GM19238 (cell line): ENCODE measurements at regions not wholly inside any gene's neighbourhood (a gene's known extent, or its start where the extent isn't known, plus 50 kb on each side); places are given as distances from the start of the nearest gene placed in this dataset.
"Not testable (repeated sequence)": the region's sequence is repeated elsewhere in the genome, so short reads cannot be mapped to it uniquely, and the experiment has no call there.

ENCODE experiments used
- DNase-seq: peaks from one replicate; pipeline ENCODE4 v3.0.0; 2011; ENCODE audit warnings: low spot score; ENCODE audit not compliant: insufficient read length

GRCh38 chr3:195974281-195974680 is 65.9 kb upstream of the TNK2 start:
- not testable (repeated sequence) for DNase-seq

GRCh38 chr3:195970873-195971272 is 62.5 kb upstream of the TNK2 start:
- not testable (repeated sequence) for DNase-seq

- not testable (repeated sequence) for DNase-seq
Observed at GRCh38 chr3:195969838-195970776, 61.8 kb upstream of the TNK2 start.

DNA sequence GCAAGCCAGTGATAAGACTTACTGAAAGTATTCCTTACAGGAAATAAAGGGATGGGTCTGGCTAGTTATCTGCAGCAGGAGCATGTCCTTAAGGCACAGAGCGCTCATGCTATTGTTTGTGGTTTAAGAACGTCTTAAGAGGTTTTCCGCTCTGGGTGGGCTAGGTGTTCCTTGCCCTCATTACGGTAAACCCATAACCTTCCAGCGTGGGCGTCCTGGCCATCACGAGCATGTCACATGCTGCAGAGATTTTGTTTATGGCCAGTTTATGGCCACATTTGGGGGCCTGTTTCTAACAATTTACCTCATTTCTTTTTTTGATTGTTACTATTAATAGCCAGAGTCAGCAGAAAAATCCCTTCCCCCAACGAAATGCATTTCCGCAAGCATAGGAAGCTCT is 61.0 kb upstream of the TNK2 start:
- DNase-seq: not testable (repeated sequence)

GRCh38 chr3:195968104-195968503 is 59.8 kb upstream of the TNK2 start:
- DNase-seq: not testable (repeated sequence)

DNA sequence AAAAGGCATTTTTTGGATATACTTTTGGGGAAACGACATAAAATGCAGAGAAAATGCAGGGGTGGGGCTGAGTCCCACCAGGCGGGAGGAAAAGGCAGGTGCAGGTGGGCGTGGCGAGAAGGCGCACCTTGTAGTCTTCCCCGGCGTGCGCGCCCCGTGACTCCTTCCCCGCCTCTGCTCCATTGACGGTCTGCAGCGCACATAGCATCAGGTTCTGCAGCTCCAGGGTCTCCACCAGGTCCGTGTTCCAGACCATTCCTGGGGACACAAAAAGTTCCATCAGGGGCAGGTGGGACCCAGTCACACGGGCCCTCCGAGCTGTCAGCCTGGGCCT is 59.0 kb upstream of the TNK2 start:
- DNase-seq: not testable (repeated sequence)

GRCh38 chr3:195966563-195967386 is 58.4 kb upstream of the TNK2 start:
- DNase-seq: not testable (repeated sequence)

DNA sequence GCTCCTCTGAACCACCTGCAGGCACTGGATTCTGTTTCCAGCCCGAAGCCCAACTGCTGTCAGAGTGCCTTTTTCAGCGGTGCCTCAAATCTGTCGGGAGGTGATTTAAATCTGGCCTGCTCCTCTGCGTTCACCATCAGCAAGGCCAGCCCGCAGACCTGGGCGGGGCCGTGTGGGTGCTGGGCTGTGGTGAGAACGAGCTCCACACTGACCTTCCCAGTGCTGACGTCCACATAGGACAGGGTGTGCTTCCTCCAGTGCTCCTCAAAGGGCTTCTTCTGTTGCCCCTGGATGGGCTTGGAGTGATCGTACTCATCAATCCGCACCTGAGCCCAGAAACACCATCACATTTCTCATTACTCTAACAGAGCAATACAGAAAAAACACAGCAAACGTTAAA is 56.9 kb upstream of the TNK2 start:
- not testable (repeated sequence) for DNase-seq

DNA sequence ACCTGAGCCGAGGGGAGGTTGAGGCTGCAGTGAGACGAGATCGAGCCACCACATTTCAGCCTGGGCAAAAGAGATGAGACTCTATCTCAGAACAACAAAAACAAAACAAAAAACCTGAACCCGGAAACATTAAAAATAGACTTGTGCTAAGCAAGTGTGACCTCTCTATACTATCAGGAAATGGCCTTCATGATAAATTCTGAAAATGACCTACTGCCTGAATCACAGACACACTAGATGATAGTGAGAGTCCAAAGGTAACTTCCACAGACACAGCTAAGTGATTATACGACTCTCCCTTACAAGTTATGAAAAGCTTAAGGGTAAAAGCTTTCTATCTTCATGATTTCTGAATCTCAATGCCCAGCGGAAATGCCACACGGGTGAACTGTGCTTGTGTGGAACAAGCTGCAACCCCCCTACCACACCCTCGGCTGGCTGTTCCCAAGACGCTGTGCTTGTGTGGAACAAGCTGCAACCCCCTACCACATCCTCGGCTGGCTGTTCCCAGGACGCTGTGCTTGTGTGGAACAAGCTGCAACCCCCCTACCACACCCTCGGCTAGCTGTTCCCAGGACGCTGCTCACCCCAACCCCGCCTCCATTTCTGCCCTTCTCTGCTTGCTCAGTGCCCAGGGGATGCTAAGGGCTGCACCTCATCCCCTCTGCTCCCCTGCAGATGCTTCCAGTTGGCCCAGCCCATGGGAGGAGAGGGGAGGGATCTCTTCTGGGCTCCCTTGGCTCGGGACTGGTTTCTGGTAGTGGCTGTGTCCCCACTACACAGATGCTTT is 56.2 kb upstream of the TNK2 start:
- DNase-seq: not testable (repeated sequence)

GRCh38 chr3:195962222-195962621 is 53.9 kb upstream of the TNK2 start:
- not testable (repeated sequence) for DNase-seq

- not testable (repeated sequence) for DNase-seq
Observed at GRCh38 chr3:195960971-195961775, 52.8 kb upstream of the TNK2 start.

DNA sequence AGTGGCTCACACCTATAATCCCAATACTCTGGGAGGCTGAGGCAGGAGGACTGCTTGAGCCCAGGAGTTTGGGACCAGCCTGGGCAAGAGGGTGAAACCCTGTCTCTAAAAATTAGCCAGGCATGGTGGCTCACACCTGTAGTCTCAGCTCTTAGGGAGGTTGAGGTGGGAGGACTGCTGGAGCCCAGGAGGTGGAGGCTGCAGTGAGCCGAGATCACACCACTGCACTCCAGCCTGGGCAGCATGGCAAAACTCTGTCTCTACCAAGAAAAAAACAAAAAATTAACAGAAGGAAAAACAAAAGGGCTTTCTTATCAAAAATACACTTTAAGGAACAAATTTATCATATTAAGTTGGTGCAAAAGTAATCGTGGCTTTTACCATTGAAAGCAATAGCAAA is 51.8 kb upstream of the TNK2 start:
- not testable (repeated sequence) for DNase-seq

- not testable (repeated sequence) for DNase-seq
Observed at GRCh38 chr3:195959367-195960157, 51.2 kb upstream of the TNK2 start.

DNA sequence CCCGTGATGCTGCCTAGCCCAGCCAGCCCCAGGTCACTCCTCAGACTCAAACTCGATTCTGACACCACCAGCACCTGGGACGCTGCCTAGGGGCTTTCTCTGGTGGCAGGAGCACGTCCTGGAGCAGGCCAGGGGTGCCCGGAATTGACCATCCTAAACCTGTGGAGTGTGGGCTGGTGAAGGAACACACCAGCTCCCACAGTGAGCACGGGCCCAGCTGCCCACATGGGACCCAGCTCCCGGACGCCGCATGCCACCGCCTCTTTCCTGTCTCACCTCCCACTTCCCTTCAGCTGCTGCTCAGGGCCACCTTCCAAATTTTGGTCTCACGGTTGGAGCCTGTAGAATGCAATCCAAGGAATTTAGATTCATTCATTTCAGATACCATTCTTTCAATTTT is 50.4 kb upstream of the TNK2 start:
- DNase-seq: not testable (repeated sequence)
